ENCODE measurements at regions not wholly inside any gene's neighbourhood (a gene's known extent, or its start where the extent isn't known, plus 50 kb on each side); places are given as distances from the start of the nearest gene placed in this dataset.
"Not testable (repeated sequence)": the region's sequence is repeated elsewhere in the genome, so short reads cannot be mapped to it uniquely, and the experiment has no call there.

DNA sequence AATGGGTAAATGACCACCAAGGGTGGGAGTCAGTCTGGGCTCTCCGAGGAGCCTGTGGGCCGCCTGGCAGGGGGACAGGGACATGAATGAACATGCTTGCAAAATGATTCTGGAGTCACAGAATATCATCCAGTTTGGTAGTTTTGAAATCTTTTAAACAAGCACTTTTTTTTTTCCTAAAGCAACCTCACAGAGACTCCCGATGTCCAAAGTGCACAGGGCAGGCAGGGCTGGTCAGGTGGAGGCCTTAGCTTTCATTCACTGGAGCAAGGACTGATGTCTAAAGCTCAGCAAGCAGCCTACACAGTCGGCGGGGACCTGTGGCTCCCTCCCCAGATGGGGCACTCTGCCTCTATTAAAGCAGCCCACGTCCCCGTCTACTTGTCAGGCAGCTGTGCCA, 402.9 kb downstream of the PPP1R2C start:
- no peak for TF ChIP-seq ZFX (IDR thresholded peaks at IDR 0.05; ENCODE audit: borderline replicate concordance)
- TF ChIP-seq, protein P1, sequence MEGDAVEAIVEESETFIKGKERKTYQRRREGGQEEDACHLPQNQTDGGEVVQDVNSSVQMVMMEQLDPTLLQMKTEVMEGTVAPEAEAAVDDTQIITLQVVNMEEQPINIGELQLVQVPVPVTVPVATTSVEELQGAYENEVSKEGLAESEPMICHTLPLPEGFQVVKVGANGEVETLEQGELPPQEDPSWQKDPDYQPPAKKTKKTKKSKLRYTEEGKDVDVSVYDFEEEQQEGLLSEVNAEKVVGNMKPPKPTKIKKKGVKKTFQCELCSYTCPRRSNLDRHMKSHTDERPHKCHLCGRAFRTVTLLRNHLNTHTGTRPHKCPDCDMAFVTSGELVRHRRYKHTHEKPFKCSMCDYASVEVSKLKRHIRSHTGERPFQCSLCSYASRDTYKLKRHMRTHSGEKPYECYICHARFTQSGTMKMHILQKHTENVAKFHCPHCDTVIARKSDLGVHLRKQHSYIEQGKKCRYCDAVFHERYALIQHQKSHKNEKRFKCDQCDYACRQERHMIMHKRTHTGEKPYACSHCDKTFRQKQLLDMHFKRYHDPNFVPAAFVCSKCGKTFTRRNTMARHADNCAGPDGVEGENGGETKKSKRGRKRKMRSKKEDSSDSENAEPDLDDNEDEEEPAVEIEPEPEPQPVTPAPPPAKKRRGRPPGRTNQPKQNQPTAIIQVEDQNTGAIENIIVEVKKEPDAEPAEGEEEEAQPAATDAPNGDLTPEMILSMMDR (IDR thresholded peaks at IDR 0.05) = no peak
- H3K27ac ChIP-seq = no peak overlapping the region

DNA sequence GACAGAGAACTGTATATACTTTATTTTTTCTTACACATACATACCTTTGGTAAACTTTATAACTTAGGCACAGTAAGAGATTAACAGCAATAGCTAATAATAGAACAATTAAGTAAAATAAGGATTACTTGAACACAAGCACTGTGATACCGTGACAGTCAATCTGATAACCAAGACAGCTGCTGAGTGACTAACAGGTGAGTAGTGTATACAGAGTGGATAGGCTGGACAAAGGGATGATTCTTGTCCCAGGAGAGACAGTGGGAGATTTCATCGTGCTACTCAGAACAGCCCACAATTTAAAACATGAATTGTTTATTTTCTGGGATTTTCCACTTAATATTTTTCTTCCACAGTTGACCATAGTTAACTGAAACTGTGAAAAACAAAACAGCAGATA, 411.8 kb downstream of the PPP1R2C start:
- TF ChIP-seq, protein P1 (IDR thresholded peaks at IDR 0.05) = no peak

DNA sequence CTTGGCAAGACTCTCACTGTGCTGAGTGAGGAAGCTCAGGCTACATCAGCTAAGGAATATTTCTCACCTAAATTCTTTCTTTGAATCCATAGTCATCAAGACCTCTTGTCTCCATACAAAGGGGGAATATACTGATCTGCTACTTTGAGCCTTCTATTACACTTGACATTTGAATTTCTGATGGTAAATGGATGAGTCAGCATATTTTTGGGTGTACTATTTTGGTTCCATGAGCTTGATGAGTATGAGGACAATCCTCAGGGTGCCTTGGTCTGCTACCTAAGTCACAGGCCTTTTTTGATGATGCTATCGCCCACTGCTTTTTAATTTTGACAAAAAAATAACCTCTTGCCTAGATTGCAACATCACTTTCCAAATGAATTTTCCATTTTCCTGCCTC, 415.7 kb downstream of the PPP1R2C start:
- TF ChIP-seq ZFX (IDR thresholded peaks at IDR 0.05; ENCODE audit: borderline replicate concordance) = no peak
- TF ChIP-seq, protein P1 (IDR thresholded peaks at IDR 0.05) = no peak
- H3K27ac ChIP-seq = no peak overlapping the region

More for the DNA sequence above, 411.8 kb downstream of the PPP1R2C start:
- no peak overlapping the region for H3K27ac ChIP-seq

DNA sequence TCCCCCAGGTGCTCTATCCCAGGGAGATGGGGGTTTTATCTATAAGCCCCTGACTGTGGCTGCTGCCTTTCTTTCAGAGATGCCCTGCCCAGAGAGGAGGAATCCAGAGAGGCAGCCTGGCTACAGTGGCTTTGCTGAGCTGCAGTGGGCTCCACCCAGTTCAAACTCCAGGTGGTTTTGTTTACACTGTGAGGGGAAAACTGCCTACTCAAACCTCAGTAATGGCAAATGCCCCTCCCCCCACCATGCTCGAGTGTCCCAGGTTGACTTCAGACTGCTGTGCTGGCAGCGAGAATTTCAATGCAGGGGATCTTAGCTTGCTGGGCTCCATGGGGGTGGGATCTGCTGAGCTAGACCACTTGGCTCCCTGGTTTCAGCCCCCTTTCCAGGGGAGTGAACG, 419.6 kb upstream of the CASK start:
- H3K27ac ChIP-seq = not testable (repeated sequence)

Data from 22Rv1 (cell line).